SK-N-SH (cell line): ENCODE measurements at regions not wholly inside any gene's neighbourhood (a gene's known extent, or its start where the extent isn't known, plus 50 kb on each side); places are given as distances from the start of the nearest gene placed in this dataset.

Experiments used
- CTCF ChIP-seq: fragments of 200-600 bp; sonication (generic); IDR thresholded peaks from 2 replicates; pipeline ENCODE4 v1.6.1; 2017; ENCODE audit warnings: antibody characterized with exemption, mild to moderate bottlenecking, moderate library complexity
- MXI1 ChIP-seq: IDR thresholded peaks from 2 replicates; pipeline ENCODE4 v1.6.1; 2012; ENCODE audit warnings: mild to moderate bottlenecking, low read depth, low read length, improper control_type of control experiment

GRCh38 chr14:22314183-22314820 is 274.7 kb downstream of the DAD1 start:
- TF ChIP-seq CTCF (peak; percentile 75), MXI1 (no peak)
